GM21825 (cell line): ENCODE measurements at regions not wholly inside any gene's neighbourhood (a gene's known extent, or its start where the extent isn't known, plus 50 kb on each side); places are given as distances from the start of the nearest gene placed in this dataset.
"Not testable (repeated sequence)": the region's sequence is repeated elsewhere in the genome, so short reads cannot be mapped to it uniquely, and the experiment has no call there.

Source experiments
- ATAC-seq: cut with Tn5 transposase; IDR thresholded peaks from one replicate; pipeline ENCODE4 v1.9.1; 2021; ENCODE audit warnings: mild to moderate bottlenecking, moderate library complexity; ENCODE audit not compliant: unreplicated experiment

- ATAC-seq = no peak
These were observed 204.9 kb upstream of the PTER start for GRCh38 chr10:16231734-16232435.

- ATAC-seq = no peak
These were observed 204.4 kb upstream of the PTER start for GRCh38 chr10:16232441-16232840.

GRCh38 chr10:16234916-16235315 is 201.9 kb upstream of the PTER start:
- ATAC-seq = no peak

- ATAC-seq = no peak
These were observed 194.4 kb upstream of the PTER start for GRCh38 chr10:16242446-16242845.

- ATAC-seq = no peak
These were observed 193.8 kb upstream of the PTER start for GRCh38 chr10:16242859-16243613.

GRCh38 chr10:16250136-16250535 is 186.7 kb upstream of the PTER start:
- not testable (repeated sequence) for ATAC-seq

- ATAC-seq = no peak
These were observed 180.5 kb upstream of the PTER start for GRCh38 chr10:16256336-16256735.

GRCh38 chr10:16258291-16259040 is 178.3 kb upstream of the PTER start:
- ATAC-seq = no peak

GRCh38 chr10:16259726-16260125 is 177.1 kb upstream of the PTER start:
- no peak for ATAC-seq

GRCh38 chr10:16260388-16260787 is 176.4 kb upstream of the PTER start:
- no peak for ATAC-seq

GRCh38 chr10:16271571-16271970 is 165.2 kb upstream of the PTER start:
- no peak for ATAC-seq

- ATAC-seq = no peak
These were observed 161.9 kb upstream of the PTER start for GRCh38 chr10:16274911-16275310.

GRCh38 chr10:16280595-16280994 is 156.2 kb upstream of the PTER start:
- ATAC-seq = no peak

GRCh38 chr10:16292366-16292765 is 144.4 kb upstream of the PTER start:
- no peak for ATAC-seq

GRCh38 chr10:16297069-16297468 is 139.7 kb upstream of the PTER start:
- no peak for ATAC-seq

GRCh38 chr10:16297642-16298041 is 139.2 kb upstream of the PTER start:
- ATAC-seq = no peak

GRCh38 chr10:16304311-16304710 is 132.5 kb upstream of the PTER start:
- no peak for ATAC-seq

- no peak for ATAC-seq
These were observed 126.4 kb upstream of the PTER start for GRCh38 chr10:16310440-16310839.

- no peak for ATAC-seq
These were observed 122.6 kb upstream of the PTER start for GRCh38 chr10:16314259-16314658.

GRCh38 chr10:16316733-16317390 is 119.9 kb upstream of the PTER start:
- no peak for ATAC-seq

- ATAC-seq = no peak
These were observed 95.2 kb upstream of the PTER start for GRCh38 chr10:16341637-16342036.
